ENCODE measurements at regions not wholly inside any gene's neighbourhood (a gene's known extent, or its start where the extent isn't known, plus 50 kb on each side); places are given as distances from the start of the nearest gene placed in this dataset.

GRCh38 chr5:29942089-29942488 is 1251.4 kb upstream of the CDH6 start:
- H3K9me3 ChIP-seq (replicated peaks): no peaks in the 10 kb centered on the region
- intact Hi-C loops (cut with micrococcal nuclease): no loop called here
- no peak for DNase-seq
- no peaks in the 10 kb centered on the region for H3K4me1 ChIP-seq
- H3K4me3 ChIP-seq: no peak overlapping the region
- H3K36me3 ChIP-seq: no peaks in the 10 kb centered on the region
- H3K27me3 ChIP-seq (ENCODE audit: low read depth): no peaks in the 10 kb centered on the region
- no peak for TF ChIP-seq CTCF (IDR thresholded peaks at IDR 0.05; ENCODE audit: borderline replicate concordance)
- no peak overlapping the region for H3K27ac ChIP-seq (replicated peaks)

GRCh38 chr5:29939988-29940387 is 1253.5 kb upstream of the CDH6 start:
- Histone ChIP-seq H3K27ac (replicated peaks) (no peak overlapping the region), H3K27me3 (ENCODE audit: low read depth) (no peaks in the 10 kb centered on the region), H3K36me3 (no peaks in the 10 kb centered on the region), H3K4me3 (no peak overlapping the region), H3K9me3 (replicated peaks) (no peaks in the 10 kb centered on the region), H3K4me1 (no peaks in the 10 kb centered on the region)
- intact Hi-C loops (cut with micrococcal nuclease): no loop called here
- DNase-seq: no peak
- TF ChIP-seq CTCF (IDR thresholded peaks at IDR 0.05; ENCODE audit: borderline replicate concordance): no peak

GRCh38 chr5:29935371-29935770 is 1258.1 kb upstream of the CDH6 start:
- Histone ChIP-seq H3K27ac (replicated peaks) (no peak overlapping the region), H3K4me3 (no peak overlapping the region), H3K27me3 (ENCODE audit: low read depth) (no peaks in the 10 kb centered on the region), H3K9me3 (replicated peaks) (no peaks in the 10 kb centered on the region), H3K36me3 (no peaks in the 10 kb centered on the region), H3K4me1 (no peaks in the 10 kb centered on the region)
- no peak for DNase-seq
- TF ChIP-seq CTCF (IDR thresholded peaks at IDR 0.05; ENCODE audit: borderline replicate concordance): no peak
- intact Hi-C loops (cut with micrococcal nuclease): no loop called here

DNA sequence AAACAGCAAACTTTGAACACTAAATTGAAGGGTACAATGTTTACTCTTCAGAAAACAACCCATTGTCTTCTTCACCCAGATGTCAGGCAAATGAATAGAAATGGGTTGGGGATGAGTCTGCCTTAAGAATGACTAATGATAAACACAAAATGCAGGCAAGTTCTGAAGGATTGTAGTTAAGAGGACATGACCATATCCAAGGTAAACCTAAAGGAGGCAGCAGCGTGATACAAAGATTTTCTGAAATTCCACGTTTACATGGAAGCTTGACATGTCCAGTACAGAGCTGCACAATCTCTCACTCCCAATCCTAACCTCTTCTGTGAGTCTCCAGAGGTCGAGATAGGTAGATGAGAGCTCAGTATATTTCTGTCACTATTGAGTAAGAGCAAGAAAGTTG is 1263.2 kb upstream of the CDH6 start:
- no peaks in the 10 kb centered on the region for H3K36me3 ChIP-seq
- no peak for DNase-seq
- TF ChIP-seq CTCF (IDR thresholded peaks at IDR 0.05; ENCODE audit: borderline replicate concordance): no peak
- no peak overlapping the region for H3K4me3 ChIP-seq
- no peaks in the 10 kb centered on the region for H3K4me1 ChIP-seq
- no peaks in the 10 kb centered on the region for H3K27me3 ChIP-seq (ENCODE audit: low read depth)
- H3K9me3 ChIP-seq (replicated peaks): no peaks in the 10 kb centered on the region
- intact Hi-C loops (cut with micrococcal nuclease): no loop called here
- no peak overlapping the region for H3K27ac ChIP-seq (replicated peaks)

GRCh38 chr5:29924107-29924506 is 1269.4 kb upstream of the CDH6 start:
- DNase-seq: no peak

More at GRCh38 chr5:29924107-29924506, 1269.4 kb upstream of the CDH6 start:
- Histone ChIP-seq H3K9me3 (replicated peaks) (no peaks in the 10 kb centered on the region), H3K4me1 (no peaks in the 10 kb centered on the region), H3K27ac (replicated peaks) (no peak overlapping the region), H3K4me3 (no peak overlapping the region), H3K36me3 (no peaks in the 10 kb centered on the region), H3K27me3 (ENCODE audit: low read depth) (no peaks in the 10 kb centered on the region)
- intact Hi-C loops (cut with micrococcal nuclease): no loop called here
- TF ChIP-seq CTCF (IDR thresholded peaks at IDR 0.05; ENCODE audit: borderline replicate concordance): no peak

Measured in left ventricle myocardium inferior (tissue), 1 donor.